ENCODE measurements at regions not wholly inside any gene's neighbourhood (a gene's known extent, or its start where the extent isn't known, plus 50 kb on each side); places are given as distances from the start of the nearest gene placed in this dataset.

- TF ChIP-seq CTCF (IDR thresholded peaks at IDR 0.05): no peak
- no peaks in the 10 kb centered on the region for H3K36me3 ChIP-seq
- intact Hi-C loops (cut with DNase I): no loop called here
- no peaks in the 10 kb centered on the region for H3K9me3 ChIP-seq
- H3K4me3 ChIP-seq: no peak overlapping the region
- H3K4me1 ChIP-seq: no peaks in the 10 kb centered on the region
- DNase-seq: peak in 1 of 4 donors; percentile 66
- H3K27ac ChIP-seq: no peak overlapping the region
- H3K27me3 ChIP-seq: no peaks in the 10 kb centered on the region
- no peak for ATAC-seq
Observed at GRCh38 chr9:99478469-99479027, 256.5 kb downstream of the SEC61B start.

- no peak for TF ChIP-seq CTCF (IDR thresholded peaks at IDR 0.05)
- intact Hi-C loops (cut with DNase I): no loop called here
Observed at GRCh38 chr9:99479929-99480328, 257.8 kb downstream of the SEC61B start.

GRCh38 chr9:99485459-99485858, 263.4 kb downstream of the SEC61B start:
- no peaks in the 10 kb centered on the region for H3K27me3 ChIP-seq
- no peak for ATAC-seq
- no peaks in the 10 kb centered on the region for H3K36me3 ChIP-seq
- no peaks in the 10 kb centered on the region for H3K9me3 ChIP-seq
- no peaks in the 10 kb centered on the region for H3K4me1 ChIP-seq
- intact Hi-C loops (cut with DNase I): no loop called here
- no peak overlapping the region for H3K4me3 ChIP-seq
- no peak overlapping the region for H3K27ac ChIP-seq
- TF ChIP-seq CTCF (IDR thresholded peaks at IDR 0.05): no peak
- DNase-seq: no peak

More at GRCh38 chr9:99479929-99480328, 257.8 kb downstream of the SEC61B start:
- DNase-seq (no peak), ATAC-seq (no peak)
- Histone ChIP-seq H3K27ac (no peak overlapping the region), H3K36me3 (no peaks in the 10 kb centered on the region), H3K27me3 (no peaks in the 10 kb centered on the region), H3K4me1 (no peaks in the 10 kb centered on the region), H3K4me3 (no peak overlapping the region), H3K9me3 (no peaks in the 10 kb centered on the region)

DNA sequence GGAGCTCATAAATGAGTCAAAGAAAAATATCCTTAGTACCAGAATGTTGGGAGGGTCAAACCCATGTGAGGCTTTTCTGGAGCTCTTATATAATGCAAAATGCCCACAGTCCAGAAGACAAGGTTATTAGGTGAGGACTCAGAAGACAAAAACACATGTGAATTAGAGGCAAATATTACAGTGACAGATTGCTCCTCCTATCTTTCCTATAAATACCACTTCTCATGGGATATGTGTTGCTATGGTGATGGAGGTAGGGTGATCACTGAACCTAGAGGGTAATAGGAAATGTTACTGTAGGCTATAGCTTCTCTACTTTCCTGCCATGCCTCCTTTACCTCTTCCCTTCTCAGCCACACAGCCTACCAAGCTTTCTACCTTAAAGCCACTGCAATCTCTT, 264.6 kb downstream of the SEC61B start:
- ATAC-seq (no peak), DNase-seq (no peak)
- Histone ChIP-seq H3K27me3 (no peaks in the 10 kb centered on the region), H3K9me3 (no peaks in the 10 kb centered on the region), H3K4me1 (no peaks in the 10 kb centered on the region), H3K4me3 (no peak overlapping the region), H3K27ac (no peak overlapping the region), H3K36me3 (no peaks in the 10 kb centered on the region)
- TF ChIP-seq CTCF (IDR thresholded peaks at IDR 0.05): no peak
- intact Hi-C loops (cut with DNase I): no loop called here

DNA sequence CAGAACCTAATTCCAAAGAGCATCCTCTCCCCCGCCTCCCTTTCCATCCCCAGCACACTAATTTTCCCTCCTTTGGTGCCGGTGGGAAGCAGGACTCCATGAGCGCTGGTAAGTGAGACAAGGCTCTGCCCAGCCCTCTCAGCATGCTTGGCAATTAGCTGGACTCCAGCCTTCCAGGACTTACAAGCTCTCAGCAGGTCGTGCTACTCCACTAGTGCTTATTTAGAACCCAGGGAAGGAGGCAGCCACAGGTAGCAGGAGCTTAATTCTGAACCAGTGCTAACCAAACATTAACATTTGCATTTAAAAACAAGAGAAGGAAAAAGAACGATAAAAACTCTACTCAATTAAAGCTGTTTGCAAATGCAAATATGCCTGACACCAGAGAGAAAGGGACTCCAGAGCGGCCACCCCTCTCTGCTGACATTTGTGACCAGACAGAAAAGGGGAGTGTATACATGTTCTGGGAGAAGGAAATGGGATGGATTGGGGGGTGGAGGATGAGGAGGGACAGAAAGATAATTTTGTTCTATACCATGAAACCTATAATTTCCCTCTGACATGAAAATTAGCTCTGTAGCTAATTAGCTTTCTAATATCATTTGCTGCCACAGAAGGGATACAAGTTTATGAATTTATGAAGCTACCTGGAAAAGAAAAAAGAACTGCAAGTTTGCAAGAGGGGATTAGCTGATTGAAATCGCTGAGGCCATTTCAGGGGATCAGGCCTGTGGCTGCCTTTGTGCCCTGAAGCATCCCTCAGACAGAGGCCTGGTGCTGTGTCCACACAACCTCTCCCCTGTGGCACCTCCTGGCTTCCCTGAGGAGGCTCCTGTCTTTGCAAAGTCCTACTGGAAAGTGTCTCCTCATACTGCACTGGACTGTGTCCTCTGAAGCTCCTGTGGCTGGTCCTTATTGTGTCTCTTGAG, 266.3 kb downstream of the SEC61B start:
- DNase-seq (no peak), ATAC-seq (no peak)
- no peak for TF ChIP-seq CTCF (IDR thresholded peaks at IDR 0.05)
- no peak overlapping the region for H3K4me3 ChIP-seq
- H3K36me3 ChIP-seq: no peaks in the 10 kb centered on the region
- intact Hi-C loops (cut with DNase I): no loop called here
- H3K27ac ChIP-seq: no peak overlapping the region
- no peaks in the 10 kb centered on the region for H3K4me1 ChIP-seq
- no peaks in the 10 kb centered on the region for H3K9me3 ChIP-seq
- no peaks in the 10 kb centered on the region for H3K27me3 ChIP-seq

Measured in left lung (tissue), 4 donors.